Keratinocyte (primary cell): ENCODE measurements at regions not wholly inside any gene's neighbourhood (a gene's known extent, or its start where the extent isn't known, plus 50 kb on each side); places are given as distances from the start of the nearest gene placed in this dataset.

Source experiments
- DNase-seq: peaks from one replicate; pipeline ENCODE4 v3.0.0-alpha.2; 2011; ENCODE audit warnings: low read depth, missing footprints, low spot score
- FAIRE-seq: peaks from 2 replicates; lab custom pipeline; 2011; peaks lifted over from hg19 to GRCh38; lab: Jason Lieb, UNC
- H2AFZ ChIP-seq: 2 replicates; pipeline ENCODE4 v1.6.0; 2012; ENCODE audit warnings: low read length, control low read depth, inconsistent platforms; ENCODE audit not compliant: control insufficient read depth
- H3K27ac ChIP-seq: 2 replicates; pipeline ENCODE4 v1.5.1; 2011; ENCODE audit warnings: low read length; ENCODE audit not compliant: control insufficient read depth, insufficient read depth
- H3K27me3 ChIP-seq: 3 replicates; pipeline ENCODE4 v1.6.0; 2011; ENCODE audit warnings: low read length; ENCODE audit not compliant: control insufficient read depth, insufficient read depth; ENCODE audit errors: extremely low read depth
- H3K36me3 ChIP-seq, 2 experiments: 2 replicates in 1 of 2; 3 replicates in 1 of 2; pipeline ENCODE4 v1.5.1; 2011; ENCODE audit warnings: low read length in 2 of 2, mild to moderate bottlenecking in 1 of 2; ENCODE audit not compliant: control insufficient read depth in 2 of 2, insufficient read depth in 2 of 2; ENCODE audit errors: extremely low read depth in 1 of 2
- H3K4me1 ChIP-seq: 3 replicates; pipeline ENCODE4 v1.5.1; 2011; ENCODE audit warnings: low read length; ENCODE audit not compliant: control insufficient read depth, insufficient read depth; ENCODE audit errors: extremely low read depth
- H3K4me2 ChIP-seq: 3 replicates; pipeline ENCODE4 v1.6.0; 2011; ENCODE audit warnings: low read depth, low read length; ENCODE audit not compliant: control insufficient read depth, insufficient read depth; ENCODE audit errors: extremely low read depth
- H3K4me3 ChIP-seq, 3 experiments: fragments of 200-600 bp in 1 of 3; sonication (generic) in 1 of 3; 2 replicates in 2 of 3; 3 replicates in 1 of 3; pipeline ENCODE4 v1.5.1; 2011 to 2016; ENCODE audit warnings: low read length in 3 of 3, mild to moderate bottlenecking in 3 of 3, control low read depth in 2 of 3, inconsistent platforms in 1 of 3, low read depth in 1 of 3, mixed read lengths in 1 of 3, mixed run types in 1 of 3, moderate library complexity in 1 of 3; ENCODE audit not compliant: control insufficient read depth in 2 of 3, insufficient read depth in 2 of 3; ENCODE audit errors: extremely low read depth in 1 of 3
- H3K79me2 ChIP-seq: 2 replicates; pipeline ENCODE4 v1.6.0; 2012; ENCODE audit warnings: low read length; ENCODE audit not compliant: control insufficient read depth, insufficient read depth
- H3K9ac ChIP-seq: 3 replicates; pipeline ENCODE4 v1.6.0; 2011; ENCODE audit warnings: low read length; ENCODE audit not compliant: control insufficient read depth, insufficient read depth; ENCODE audit errors: extremely low read depth
- H3K9me1 ChIP-seq: 3 replicates; pipeline ENCODE4 v1.6.0; 2011; ENCODE audit warnings: low read length; ENCODE audit not compliant: control insufficient read depth, insufficient read depth; ENCODE audit errors: extremely low read depth
- H3K9me3 ChIP-seq: 2 replicates; pipeline ENCODE4 v1.5.1; 2012; ENCODE audit warnings: low read depth, low read length; ENCODE audit not compliant: control insufficient read depth
- H4K20me1 ChIP-seq: 3 replicates; pipeline ENCODE4 v1.6.0; 2011; ENCODE audit warnings: low read length; ENCODE audit not compliant: control insufficient read depth, insufficient read depth; ENCODE audit errors: extremely low read depth
- CTCF ChIP-seq, 3 experiments: IDR thresholded peaks in 1 of 3; conservative IDR thresholded peaks in 1 of 3; optimal IDR thresholded peaks in 1 of 3; 2 replicates in 2 of 3; 3 replicates in 1 of 3; pipeline versions ENCODE3 to v1.5.1; 2011; ENCODE audit warnings: low read length in 3 of 3, mild to moderate bottlenecking in 3 of 3, moderate library complexity in 2 of 3, control low read depth in 1 of 3, inconsistent platforms in 1 of 3; ENCODE audit not compliant: insufficient read depth in 2 of 3; ENCODE audit errors: extremely low read depth in 1 of 3
- EZH2 ChIP-seq: IDR thresholded peaks from one replicate; pipeline ENCODE4 v1.6.1; 2012; ENCODE audit warnings: inconsistent platforms, mild to moderate bottlenecking, low read length, moderate library complexity
- dilution Hi-C: fragments of 300-500 bp; cut with MboI; formaldehyde crosslinking; loops from one replicate; pipeline ENCODE4 v1.7.0; 2020; ENCODE audit warnings: low sequenced_read_pairs; ENCODE audit not compliant: extremely low pct_ligation_motif_present

- no peak overlapping the region for H3K9ac ChIP-seq
- no peak overlapping the region for H3K4me2 ChIP-seq
- peaks cover 60% of the 10 kb centered on the region for H3K27me3 ChIP-seq
- H3K27ac ChIP-seq = no peak overlapping the region
- no peaks in the 10 kb centered on the region for H4K20me1 ChIP-seq
- DNase-seq (no peak), FAIRE-seq (no peak)
- no peak overlapping the region for H3K4me3 ChIP-seq
- no peak overlapping the region for H2AFZ ChIP-seq
- H3K9me1 ChIP-seq = no peaks in the 10 kb centered on the region
- H3K79me2 ChIP-seq = no peaks in the 10 kb centered on the region
- no peaks in the 10 kb centered on the region for H3K36me3 ChIP-seq
- H3K4me1 ChIP-seq = peaks cover 21% of the 10 kb centered on the region
- dilution Hi-C loops = no loop called here
- no peak for TF ChIP-seq CTCF (optimal IDR thresholded peaks at IDR 0.05 in 1 of 3, IDR thresholded peaks at IDR 0.05 in 1 of 3, conservative IDR thresholded peaks at IDR 0.05 in 1 of 3; ENCODE audit: extremely low read depth in 1 of 3, insufficient read depth in 2 of 3, low read length in 3 of 3)
- no peak for TF ChIP-seq EZH2
- H3K9me3 ChIP-seq = peaks cover 1% of the 10 kb centered on the region
Measured at GRCh38 chr1:230542681-230543080, 99.6 kb upstream of the COG2 start.

DNA sequence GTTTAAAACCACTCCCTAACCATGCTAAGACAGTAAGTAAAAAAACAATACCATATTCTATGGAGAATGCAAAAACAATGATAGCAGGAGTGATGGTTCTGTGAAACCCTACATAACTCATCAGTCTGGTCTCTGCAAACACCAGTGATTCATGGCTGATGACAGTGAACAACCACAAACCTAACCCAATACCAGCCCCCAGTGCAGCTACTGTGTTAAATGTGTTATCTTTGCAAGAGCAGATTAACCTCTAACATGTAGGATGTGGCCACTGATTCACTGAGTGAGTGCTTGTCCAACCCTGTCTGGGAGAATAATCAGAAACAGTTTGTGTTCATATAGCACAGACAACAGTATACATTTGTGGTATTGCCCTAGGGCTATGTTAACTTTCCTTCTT is 100.2 kb upstream of the COG2 start:
- dilution Hi-C loops = no loop called here
- peaks cover 60% of the 10 kb centered on the region for H3K27me3 ChIP-seq

More for the DNA sequence above, 100.2 kb upstream of the COG2 start:
- FAIRE-seq (peak; percentile 94), DNase-seq (peak; percentile 87)
- Histone ChIP-seq H4K20me1 (no peaks in the 10 kb centered on the region), H3K79me2 (no peaks in the 10 kb centered on the region), H3K4me1 (peaks cover 21% of the 10 kb centered on the region), H3K4me3 (no peak overlapping the region), H3K9ac (no peak overlapping the region), H3K4me2 (peak overlapping the region; percentile 40), H3K36me3 (no peaks in the 10 kb centered on the region), H2AFZ (no peak overlapping the region), H3K27ac (no peak overlapping the region), H3K9me1 (no peaks in the 10 kb centered on the region), H3K9me3 (peaks cover 1% of the 10 kb centered on the region)
- TF ChIP-seq EZH2 (no peak), CTCF (optimal IDR thresholded peaks at IDR 0.05 in 1 of 3, IDR thresholded peaks at IDR 0.05 in 1 of 3, conservative IDR thresholded peaks at IDR 0.05 in 1 of 3; ENCODE audit: extremely low read depth in 1 of 3, insufficient read depth in 2 of 3, low read length in 3 of 3) (no peak)
